OCI-LY7 (cell line): ENCODE measurements at regions not wholly inside any gene's neighbourhood (a gene's known extent, or its start where the extent isn't known, plus 50 kb on each side); places are given as distances from the start of the nearest gene placed in this dataset.

Experiments used
- EZH2phosphoT487 ChIP-seq: fragments of 200-600 bp; sonication (generic); IDR thresholded peaks from 2 replicates; pipeline ENCODE4 v1.6.1; 2018; ENCODE audit warnings: low read depth, borderline replicate concordance, mild to moderate bottlenecking, mixed run types, antibody characterized with exemption, low read length, moderate library complexity, mixed read lengths
- TF ChIP-seq, protein P1 (sequence below): fragments of 200-600 bp; sonication (generic); conservative IDR thresholded peaks from 2 replicates; pipeline ENCODE4 v1.5.1; 2014; ENCODE audit warnings: mild to moderate bottlenecking, antibody characterized with exemption, low read length, moderate library complexity, mixed read lengths

DNA sequence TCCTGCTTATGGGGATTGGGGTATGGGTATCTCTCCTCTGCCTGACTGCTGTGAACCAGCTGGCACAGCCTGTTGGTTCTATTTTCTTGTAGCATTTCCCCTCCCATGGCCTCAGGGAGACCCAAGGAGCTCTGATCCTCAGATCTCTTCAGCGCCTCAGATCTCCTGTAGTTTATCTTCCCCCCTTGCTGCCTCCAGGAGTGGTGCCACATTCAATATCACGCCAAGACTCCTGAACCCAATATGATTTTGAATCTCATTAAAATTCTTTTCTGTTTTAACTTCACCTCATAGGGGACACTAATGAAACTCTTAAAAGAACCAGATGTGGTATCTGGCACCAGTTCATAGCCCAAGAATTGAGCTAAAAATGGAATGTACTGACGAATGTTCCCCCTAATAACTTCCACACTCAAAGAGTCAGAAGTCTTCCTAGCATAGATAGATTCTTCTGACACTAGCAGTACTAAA is 59.6 kb upstream of the LIFR start:
- TF ChIP-seq, protein P1, sequence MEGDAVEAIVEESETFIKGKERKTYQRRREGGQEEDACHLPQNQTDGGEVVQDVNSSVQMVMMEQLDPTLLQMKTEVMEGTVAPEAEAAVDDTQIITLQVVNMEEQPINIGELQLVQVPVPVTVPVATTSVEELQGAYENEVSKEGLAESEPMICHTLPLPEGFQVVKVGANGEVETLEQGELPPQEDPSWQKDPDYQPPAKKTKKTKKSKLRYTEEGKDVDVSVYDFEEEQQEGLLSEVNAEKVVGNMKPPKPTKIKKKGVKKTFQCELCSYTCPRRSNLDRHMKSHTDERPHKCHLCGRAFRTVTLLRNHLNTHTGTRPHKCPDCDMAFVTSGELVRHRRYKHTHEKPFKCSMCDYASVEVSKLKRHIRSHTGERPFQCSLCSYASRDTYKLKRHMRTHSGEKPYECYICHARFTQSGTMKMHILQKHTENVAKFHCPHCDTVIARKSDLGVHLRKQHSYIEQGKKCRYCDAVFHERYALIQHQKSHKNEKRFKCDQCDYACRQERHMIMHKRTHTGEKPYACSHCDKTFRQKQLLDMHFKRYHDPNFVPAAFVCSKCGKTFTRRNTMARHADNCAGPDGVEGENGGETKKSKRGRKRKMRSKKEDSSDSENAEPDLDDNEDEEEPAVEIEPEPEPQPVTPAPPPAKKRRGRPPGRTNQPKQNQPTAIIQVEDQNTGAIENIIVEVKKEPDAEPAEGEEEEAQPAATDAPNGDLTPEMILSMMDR = no peak
- no peak for TF ChIP-seq EZH2phosphoT487
